ENCODE measurements at regions not wholly inside any gene's neighbourhood (a gene's known extent, or its start where the extent isn't known, plus 50 kb on each side); places are given as distances from the start of the nearest gene placed in this dataset.

DNA sequence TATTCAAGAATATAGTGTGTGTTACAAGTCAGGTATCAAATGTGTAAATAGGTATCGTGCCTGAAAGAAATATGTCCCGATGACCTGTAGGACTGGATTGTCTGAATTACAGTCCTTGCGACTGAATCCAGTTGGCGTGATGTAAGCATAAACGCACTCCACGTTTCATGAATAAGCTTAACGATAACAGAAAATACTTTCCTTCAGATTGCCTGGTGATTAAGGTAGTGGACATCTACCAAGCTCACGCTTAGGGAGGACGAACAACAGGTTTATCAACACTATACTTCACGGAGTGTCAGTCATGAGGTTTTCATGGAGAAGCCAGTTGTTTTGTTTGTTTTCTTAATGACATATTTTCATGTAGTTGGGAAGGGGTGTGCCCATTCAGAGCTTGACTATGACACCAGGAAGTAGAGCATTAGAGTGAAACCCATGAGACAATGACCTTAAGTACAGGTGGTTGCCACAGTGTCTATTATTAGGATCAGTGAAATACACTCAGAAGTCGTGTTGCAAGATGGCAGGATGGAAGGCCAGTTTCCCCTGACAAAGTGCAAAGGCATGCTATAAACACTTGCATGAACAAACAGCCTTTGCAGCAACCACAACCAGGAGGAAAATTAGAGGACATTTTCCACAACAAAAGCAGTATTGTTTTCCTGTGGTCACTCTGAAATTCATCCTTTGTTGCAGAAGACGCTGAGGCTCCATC, 305.8 kb upstream of the PRDM1 start:
- no peak for TF ChIP-seq POLR2A (IDR thresholded peaks at IDR 0.05; ENCODE audit: low read depth, low read length)
- TF ChIP-seq POLR2AphosphoS5 (IDR thresholded peaks at IDR 0.05; ENCODE audit: low read depth, low read length), result no peak

All from GM12892 (cell line).